HepG2 (cell line): ENCODE measurements at regions not wholly inside any gene's neighbourhood (a gene's known extent, or its start where the extent isn't known, plus 50 kb on each side); places are given as distances from the start of the nearest gene placed in this dataset.

Experiments used
- HOXA5 ChIP-seq: sonication (generic); formaldehyde crosslinking; IDR thresholded peaks from 2 replicates; pipeline ENCODE4 v1.4.0; 2020; ENCODE audit warnings: missing genetic modification reagents
- YEATS2 ChIP-seq: sonication (generic); formaldehyde crosslinking; IDR thresholded peaks from 2 replicates; pipeline ENCODE4 v1.4.0; 2020; ENCODE audit warnings: missing genetic modification reagents, borderline replicate concordance
- ZBED4 ChIP-seq: sonication (generic); formaldehyde crosslinking; IDR thresholded peaks from 2 replicates; pipeline ENCODE4 v1.4.0; 2020; ENCODE audit warnings: missing genetic modification reagents, borderline replicate concordance
- ZBTB7A ChIP-seq: sonication (generic); formaldehyde crosslinking; IDR thresholded peaks from 2 replicates; pipeline ENCODE4 v1.8.0; 2022; ENCODE audit warnings: mild to moderate bottlenecking, missing genetic modification reagents
- ZNF646 ChIP-seq: sonication (generic); formaldehyde crosslinking; IDR thresholded peaks from 2 replicates; pipeline ENCODE4 v1.9.0; 2021; ENCODE audit warnings: mild to moderate bottlenecking, missing genetic modification reagents
- TF ChIP-seq, protein P1 (sequence below): sonication (generic); formaldehyde crosslinking; IDR thresholded peaks from 2 replicates; pipeline ENCODE4 v1.5.0; 2020; ENCODE audit warnings: mild to moderate bottlenecking, missing genetic modification reagents

DNA sequence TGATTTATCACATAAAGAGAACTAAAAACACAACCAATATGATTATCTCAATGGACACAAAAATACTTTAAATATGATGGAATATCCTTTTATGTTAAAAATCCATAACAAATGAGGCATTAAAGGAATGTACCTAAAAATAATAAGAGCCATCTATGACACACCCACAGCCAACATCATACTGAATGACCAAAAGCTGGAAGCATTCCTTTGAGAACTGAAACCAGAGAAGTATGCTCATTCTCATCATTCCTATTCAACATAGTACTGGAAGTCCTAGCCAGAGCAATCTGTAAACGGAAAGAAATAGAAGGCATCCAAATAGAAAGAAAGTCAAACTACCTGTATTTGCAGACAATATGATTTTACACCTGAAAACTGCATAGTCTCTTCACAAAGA, 671.0 kb downstream of the SLITRK1 start (continued):
- no peak for TF ChIP-seq ZNF646 (CRISPR knock-in tag)
- TF ChIP-seq, protein P1, sequence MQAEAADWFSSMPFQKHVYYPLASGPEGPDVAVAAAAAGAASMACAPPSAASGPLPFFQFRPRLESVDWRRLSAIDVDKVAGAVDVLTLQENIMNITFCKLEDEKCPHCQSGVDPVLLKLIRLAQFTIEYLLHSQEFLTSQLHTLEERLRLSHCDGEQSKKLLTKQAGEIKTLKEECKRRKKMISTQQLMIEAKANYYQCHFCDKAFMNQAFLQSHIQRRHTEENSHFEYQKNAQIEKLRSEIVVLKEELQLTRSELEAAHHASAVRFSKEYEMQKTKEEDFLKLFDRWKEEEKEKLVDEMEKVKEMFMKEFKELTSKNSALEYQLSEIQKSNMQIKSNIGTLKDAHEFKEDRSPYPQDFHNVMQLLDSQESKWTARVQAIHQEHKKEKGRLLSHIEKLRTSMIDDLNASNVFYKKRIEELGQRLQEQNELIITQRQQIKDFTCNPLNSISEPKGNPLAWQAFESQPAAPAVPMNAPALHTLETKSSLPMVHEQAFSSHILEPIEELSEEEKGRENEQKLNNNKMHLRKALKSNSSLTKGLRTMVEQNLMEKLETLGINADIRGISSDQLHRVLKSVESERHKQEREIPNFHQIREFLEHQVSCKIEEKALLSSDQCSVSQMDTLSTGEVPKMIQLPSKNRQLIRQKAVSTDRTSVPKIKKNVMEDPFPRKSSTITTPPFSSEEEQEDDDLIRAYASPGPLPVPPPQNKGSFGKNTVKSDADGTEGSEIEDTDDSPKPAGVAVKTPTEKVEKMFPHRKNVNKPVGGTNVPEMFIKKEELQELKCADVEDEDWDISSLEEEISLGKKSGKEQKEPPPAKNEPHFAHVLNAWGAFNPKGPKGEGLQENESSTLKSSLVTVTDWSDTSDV (CRISPR knock-in tag): no peak
- TF ChIP-seq ZBED4 (CRISPR knock-in tag): no peak
- no peak for TF ChIP-seq ZBTB7A (CRISPR knock-in tag)
- no peak for TF ChIP-seq YEATS2 (CRISPR knock-in tag)
- no peak for TF ChIP-seq HOXA5 (CRISPR knock-in tag)
